ENCODE measurements at regions not wholly inside any gene's neighbourhood (a gene's known extent, or its start where the extent isn't known, plus 50 kb on each side); places are given as distances from the start of the nearest gene placed in this dataset.
"Not testable (repeated sequence)": the region's sequence is repeated elsewhere in the genome, so short reads cannot be mapped to it uniquely, and the experiment has no call there.

DNA sequence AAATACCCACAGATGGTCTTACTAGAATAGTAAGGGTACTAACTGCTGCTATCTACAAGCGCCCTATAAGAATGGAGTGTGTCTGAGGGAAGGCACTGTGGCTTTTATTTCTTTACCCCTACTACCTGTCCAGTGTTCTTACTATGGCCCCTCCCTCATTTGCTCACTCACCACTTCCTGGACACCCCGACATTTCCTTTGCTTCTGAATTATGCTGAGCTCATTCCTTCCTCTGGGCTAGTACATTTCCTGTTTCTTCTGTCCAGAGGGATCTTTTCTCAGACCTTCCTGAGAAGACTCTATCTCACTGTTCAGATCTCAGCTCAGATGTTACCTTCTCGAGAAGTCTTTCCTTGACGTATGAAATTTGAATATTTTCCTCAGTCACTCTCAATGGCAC is 192.1 kb upstream of the DAB1 start:
- DNase-seq (ENCODE audit: extremely low read depth in 1 of 2, low read depth in 1 of 2), result no peak

DNA sequence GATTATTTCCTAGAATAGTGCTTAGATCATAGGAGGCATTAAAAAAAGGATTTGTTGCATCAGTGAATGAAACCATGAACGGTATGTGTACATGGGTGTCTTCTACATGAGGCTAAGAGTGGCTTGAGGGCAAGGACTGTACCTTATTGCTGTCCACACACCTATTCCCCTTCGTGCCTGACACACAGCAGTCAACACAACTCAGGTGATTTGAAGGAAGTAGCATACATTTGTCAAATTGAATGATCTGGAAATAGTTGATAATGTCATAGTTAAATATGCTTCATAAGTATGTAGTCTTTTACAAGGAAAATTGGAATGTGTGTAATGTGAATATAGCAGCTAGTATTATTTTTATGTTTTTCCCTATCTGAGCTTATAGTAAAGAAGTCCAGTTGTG is 189.0 kb upstream of the DAB1 start:
- no peak for DNase-seq (ENCODE audit: extremely low read depth in 1 of 2, low read depth in 1 of 2)

DNA sequence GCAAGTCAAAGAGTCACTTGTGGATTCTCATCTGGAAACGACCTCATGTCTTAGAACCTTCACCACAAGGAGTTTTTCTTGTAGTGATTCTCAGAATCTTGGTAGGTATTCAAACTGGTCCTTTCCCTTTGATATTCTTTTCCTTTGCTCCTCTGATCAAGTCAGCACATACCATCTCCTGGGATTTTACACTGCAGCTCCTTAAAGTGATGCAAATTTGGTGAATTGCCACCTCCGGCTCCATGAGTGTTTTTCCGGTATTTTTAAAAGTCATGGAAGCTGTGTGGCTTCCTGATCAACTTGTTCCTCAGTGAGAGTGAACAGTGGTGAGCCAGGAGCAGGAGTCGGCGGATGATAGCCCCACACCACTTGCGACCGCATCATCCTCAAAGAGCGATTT is 182.1 kb upstream of the DAB1 start:
- no peak for DNase-seq (ENCODE audit: extremely low read depth in 1 of 2, low read depth in 1 of 2)

DNA sequence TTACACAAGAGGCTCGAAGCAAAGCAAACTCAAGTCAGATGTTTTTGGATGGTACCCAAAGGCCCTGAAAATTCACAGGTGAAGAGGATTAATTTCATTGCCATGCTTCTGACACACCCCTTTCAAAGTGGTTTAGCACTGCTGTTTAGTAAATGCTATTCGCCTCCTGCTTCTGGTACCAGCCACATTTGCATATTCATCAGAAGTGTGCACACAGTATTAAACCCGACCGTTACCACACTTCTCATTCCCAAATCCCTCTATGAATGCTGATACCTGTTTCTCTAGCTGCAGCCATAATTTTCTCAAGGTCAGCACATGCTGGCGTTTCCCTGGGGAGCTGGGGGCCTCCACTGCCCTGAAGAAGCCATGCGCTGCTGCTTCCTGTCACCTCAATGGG is 179.8 kb upstream of the DAB1 start:
- DNase-seq (ENCODE audit: extremely low read depth in 1 of 2, low read depth in 1 of 2), result no peak

DNA sequence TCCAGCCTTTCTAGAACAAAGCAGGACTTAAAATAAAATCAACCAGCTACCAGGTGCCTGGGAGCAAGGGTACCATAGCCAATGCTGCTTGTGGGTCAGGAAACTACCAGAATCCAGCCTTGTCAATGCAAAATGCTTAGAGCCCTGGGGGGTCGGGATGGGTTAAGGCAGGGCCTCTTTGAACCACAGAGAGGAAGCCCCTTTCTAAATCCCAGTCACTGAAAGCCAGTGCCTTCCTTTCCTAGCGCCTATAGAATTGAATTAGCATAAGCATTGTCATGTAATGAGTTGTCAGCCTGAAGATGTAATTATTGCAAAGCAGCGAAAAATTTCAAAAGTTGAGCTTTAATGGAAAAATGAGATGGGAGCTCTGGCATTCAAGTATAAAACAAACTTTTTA is 176.6 kb upstream of the DAB1 start:
- DNase-seq (ENCODE audit: extremely low read depth in 1 of 2, low read depth in 1 of 2), result no peak

DNA sequence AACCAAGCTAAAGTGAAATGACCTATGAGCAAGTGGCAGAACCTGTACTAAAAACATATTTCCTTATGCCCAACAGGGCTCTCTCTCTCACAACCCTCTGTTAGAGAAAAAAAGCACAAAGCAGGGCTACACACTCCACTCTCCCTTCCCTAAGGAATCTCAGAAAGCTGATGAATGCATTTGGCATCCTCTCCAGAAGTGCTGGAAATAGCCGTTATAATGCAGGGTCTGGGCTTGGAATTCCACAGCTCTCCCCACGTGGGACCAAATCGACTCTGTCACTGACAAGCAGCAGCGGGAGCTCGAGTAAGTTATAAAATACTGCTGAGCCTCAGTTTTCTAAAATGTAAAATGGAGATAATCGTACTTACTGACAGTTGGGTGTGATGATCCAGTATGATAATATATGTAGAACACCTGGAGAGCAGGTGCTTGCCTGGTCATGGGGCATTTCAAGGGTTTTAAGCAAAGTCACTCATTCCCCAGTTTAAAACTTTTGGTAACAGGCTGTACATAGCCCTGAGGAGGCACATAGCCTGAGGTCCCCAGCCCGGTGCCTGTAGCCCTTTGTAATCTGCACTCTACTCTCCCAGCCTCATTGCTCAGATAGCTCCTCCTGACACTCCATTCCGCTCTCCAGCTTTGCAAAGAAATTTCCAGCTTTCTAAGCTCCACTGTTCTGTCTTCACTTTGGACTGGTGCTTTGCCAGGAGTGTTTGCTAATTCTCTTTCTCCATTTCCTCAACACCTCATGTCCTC is 175.6 kb upstream of the DAB1 start:
- DNase-seq (ENCODE audit: extremely low read depth in 1 of 2, low read depth in 1 of 2), result no peak

DNA sequence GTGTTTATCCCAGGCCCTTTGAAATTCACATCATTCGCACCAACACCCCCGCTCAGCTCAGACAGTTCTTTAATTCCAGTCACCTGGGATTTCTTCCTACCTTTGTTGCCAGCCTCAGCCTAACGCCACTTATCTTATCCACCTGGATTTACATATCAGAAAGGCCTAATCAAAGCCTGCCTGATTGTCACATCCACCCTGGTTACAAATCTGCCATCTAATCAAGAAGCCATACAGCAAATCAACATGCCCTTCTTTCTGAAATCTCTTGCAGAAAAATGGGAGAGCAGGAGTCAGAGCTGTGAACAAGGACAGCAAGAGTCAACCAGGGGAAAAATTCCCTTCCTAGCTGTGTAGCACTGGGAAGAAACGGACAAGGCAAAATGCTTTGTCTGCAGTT is 173.2 kb upstream of the DAB1 start:
- DNase-seq (ENCODE audit: extremely low read depth in 1 of 2, low read depth in 1 of 2), result no peak

DNA sequence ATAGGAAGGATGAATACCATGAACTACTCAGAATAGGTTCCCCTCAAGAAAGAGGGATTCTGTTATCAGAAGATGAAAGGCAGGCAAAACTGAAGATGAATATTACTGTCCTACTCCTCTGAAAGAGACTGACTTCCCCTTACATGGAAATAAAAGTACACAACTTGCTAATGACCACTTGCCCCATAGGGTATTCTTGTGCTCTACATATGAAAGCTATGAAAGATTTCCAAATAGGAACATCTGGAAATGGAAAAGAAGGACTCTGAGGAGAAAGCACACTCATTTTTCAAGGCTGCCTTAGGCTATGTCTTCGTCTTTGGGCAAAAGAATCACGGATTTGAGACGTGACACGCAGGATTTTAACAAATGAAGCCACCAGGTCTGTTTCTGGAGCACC is 170.1 kb upstream of the DAB1 start:
- DNase-seq (ENCODE audit: extremely low read depth in 1 of 2, low read depth in 1 of 2), result no peak

DNA sequence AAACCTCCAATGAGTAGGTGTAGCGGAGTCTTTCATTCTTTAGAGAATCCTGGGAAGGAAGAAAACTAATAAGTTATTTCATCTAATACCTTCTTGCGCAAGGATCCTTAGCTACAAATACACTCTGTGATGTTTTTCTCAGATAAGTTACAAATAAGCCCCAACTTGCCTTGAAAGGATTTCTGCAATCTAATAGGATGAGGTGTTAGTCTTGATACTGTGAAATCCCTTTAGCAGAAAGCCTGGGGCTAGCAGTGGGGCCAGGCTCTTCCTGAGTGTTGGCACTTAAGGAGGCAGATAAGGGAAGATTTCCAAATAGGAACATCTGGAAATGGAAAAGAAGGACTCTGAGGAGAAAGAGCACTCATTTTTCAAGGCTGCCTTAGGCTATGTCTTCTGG is 168.0 kb upstream of the DAB1 start:
- DNase-seq (ENCODE audit: extremely low read depth in 1 of 2, low read depth in 1 of 2), result no peak

DNA sequence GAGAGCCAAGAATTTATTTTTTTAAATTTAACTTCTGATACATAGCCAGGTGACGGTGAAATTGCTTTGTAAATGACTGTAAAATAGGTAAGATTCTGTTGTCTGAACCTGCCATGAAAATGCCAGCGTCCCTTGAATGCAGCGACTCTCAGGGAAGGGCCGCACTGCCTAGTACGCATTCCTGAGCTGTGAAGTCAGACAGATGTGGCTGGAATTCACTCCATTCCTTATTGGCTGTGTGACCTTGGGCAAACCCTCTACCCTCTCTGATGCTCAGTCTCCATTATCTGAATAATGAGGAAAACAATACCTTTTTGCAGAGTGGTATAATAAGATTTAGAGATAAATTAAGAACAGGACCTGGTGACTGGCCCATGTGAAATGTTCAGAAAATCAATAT is 167.1 kb upstream of the DAB1 start:
- no peak for DNase-seq (ENCODE audit: extremely low read depth in 1 of 2, low read depth in 1 of 2)

DNA sequence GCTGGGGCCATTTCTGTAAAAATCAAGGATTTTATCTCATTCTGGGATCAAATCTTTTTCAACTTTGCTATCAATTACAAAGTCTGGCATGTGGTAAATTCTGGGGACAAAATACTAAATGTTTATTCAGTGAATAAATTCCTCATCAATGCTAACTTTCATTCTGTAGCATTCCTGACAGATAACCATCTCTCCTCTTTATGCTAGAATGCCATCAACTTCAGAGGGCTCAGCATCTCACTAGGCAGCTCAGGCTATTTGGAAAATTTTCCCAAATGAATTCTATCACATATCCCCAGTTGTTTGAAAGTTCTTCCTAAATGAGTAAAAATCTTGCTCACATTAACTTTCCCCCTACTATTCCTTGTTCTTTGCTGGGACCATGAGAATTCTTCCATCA is 163.0 kb upstream of the DAB1 start:
- DNase-seq (ENCODE audit: extremely low read depth in 1 of 2, low read depth in 1 of 2), result no peak

DNA sequence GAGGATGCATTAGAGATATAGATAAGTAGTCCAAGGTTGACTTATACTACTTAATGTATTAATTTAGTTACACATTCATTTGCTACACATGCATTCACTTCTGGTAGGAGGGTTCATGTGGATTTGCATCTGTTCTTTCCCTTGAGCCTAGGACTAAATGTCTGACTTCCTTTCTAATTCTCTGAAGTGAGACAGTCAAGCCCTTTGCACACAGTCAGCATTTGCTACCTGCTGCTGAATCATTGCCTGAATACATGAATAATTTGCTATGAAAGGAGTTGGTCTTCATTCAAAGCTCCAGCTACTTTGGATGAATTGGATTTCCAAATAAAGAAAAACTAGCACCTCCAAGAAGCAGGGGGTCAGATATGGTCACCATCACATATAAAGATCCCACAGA is 154.8 kb upstream of the DAB1 start:
- no peak for DNase-seq (ENCODE audit: extremely low read depth in 1 of 2, low read depth in 1 of 2)

DNA sequence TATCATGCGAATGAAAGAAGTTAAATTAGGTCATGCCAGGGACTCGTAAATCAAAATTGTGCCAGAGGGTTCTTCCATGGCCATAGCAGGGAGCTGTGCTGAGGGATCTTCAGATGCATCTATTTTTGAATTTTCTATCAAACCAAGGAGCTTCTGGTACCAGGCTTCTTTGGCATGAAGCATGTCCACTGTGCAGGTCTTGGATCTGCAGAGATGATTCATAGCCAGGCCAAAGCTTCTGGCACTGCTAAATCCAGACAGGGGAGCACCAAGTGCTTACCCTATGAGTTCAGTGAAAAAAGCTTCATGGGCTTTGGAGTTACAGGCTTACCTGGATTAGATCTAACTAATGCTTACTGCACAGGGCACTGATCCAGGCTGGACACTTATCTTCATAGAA is 154.2 kb upstream of the DAB1 start:
- no peak for DNase-seq (ENCODE audit: extremely low read depth in 1 of 2, low read depth in 1 of 2)

DNA sequence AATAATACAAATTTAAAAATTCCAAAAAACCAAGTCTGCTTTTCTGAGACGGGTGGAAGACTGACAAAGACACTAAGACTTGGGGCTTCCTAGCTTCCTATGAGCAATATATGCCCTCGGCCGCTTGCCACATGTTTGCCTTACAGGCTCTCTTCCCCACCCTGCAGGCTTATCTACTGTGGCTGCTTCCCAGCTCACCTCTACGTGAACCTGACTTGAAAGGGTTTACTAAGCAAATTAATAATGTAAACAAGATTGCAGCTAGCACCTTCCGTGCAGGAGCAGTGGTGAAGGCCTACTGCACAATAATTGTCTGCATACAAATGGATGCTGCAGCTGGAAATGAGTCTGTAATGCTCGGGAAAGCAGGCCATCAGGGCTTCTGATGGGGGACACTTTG is 152.9 kb upstream of the DAB1 start:
- DNase-seq (ENCODE audit: extremely low read depth in 1 of 2, low read depth in 1 of 2), result no peak

DNA sequence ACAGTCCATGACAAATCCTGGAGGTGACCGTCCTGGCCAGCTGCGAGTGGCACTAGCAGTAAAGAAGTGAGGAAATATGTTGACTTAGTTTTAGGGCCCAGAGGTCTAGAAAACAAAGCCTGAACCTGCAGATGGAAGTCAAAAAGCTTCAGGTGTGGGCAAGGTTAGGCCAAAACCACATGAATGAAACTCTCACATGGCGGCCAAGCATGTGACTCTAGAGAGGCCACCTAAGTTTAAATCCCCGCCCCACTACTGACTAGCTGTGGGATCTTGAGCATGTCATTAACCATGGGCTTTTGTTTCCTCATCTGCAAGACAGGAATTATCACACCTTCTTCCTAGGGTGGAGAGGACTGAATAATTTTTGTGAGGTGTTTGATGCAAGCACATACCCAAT is 148.2 kb upstream of the DAB1 start:
- no peak for DNase-seq (ENCODE audit: extremely low read depth in 1 of 2, low read depth in 1 of 2)

DNA sequence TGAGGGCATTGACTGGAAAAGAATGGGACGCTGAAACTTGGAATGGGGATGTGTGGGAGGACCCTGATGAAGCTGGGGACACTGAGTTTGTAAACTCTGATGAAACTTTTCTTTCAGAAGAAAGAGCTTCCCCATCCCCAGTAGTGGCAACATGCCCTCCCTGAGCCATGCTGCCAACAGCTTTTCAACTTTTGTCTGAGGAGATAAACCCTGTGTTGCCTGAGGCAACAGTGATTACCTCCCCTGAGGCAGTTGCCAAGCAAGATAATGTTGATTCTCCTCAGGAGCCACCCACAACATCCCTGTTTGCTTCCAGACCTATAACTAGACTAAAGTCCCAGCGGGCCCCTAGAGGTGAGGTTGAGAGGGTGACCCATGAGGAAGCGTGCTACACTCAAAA is 134.2 kb upstream of the DAB1 start:
- DNase-seq (ENCODE audit: extremely low read depth in 1 of 2, low read depth in 1 of 2), result not testable (repeated sequence)

DNA sequence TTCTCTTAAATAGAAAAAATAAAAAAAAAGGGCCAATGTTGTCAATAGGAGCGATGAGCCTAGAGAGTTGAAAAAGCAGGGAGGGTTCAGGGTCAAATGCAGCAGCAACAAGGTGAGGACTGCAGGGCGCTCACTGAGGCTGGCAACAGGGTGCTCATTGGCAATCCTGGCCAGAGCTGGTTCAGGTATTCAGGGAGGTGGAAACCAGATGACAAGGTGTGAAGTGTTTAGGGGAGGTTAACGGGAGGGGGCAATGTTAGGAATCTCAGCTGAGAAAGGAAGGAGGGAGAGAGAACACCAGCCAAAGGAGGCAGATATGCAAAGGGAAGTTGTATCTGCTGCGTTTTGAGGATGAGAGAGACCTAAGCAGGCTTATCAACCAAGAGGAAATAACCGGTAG is 129.8 kb upstream of the DAB1 start:
- DNase-seq (ENCODE audit: extremely low read depth in 1 of 2, low read depth in 1 of 2), result no peak

DNA sequence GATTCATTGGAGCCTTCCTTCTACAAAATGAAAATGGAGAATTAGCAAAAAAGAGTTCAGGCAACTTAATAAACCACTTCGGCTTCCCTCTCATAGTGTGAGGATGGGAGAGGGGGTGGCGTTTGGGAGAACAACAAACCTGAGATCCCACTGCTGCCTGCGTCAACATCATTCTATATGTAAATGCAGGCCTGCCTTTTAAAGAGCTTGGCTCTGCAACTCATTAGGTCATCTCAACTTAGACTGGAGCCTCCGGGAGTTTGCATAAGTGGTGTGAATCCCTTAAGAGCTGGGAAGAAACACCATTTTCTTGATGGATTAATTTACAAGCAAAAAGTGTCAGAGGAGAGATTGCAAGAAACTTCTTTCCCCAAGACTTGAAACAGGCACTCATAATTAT is 127.6 kb upstream of the DAB1 start:
- DNase-seq (ENCODE audit: extremely low read depth in 1 of 2, low read depth in 1 of 2), result no peak

DNA sequence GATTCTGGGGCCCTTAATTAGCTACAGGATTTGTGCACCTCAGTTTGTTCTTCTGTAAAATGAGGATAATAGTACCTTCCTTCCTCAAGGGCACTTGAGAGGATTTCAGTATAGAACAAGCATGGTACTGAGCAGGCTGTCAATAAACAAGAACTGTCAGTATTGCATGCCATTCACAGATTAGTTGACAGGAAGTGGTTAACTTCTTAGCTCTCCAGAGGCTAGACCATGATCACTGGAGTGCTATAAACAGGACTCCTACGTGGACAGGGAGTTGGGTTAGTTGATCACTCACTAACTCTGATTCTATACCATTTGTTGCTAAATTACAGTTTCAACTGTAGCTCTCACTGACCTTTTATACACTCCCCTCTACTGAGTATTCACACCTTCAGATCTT is 126.2 kb upstream of the DAB1 start:
- no peak for DNase-seq (ENCODE audit: extremely low read depth in 1 of 2, low read depth in 1 of 2)

DNA sequence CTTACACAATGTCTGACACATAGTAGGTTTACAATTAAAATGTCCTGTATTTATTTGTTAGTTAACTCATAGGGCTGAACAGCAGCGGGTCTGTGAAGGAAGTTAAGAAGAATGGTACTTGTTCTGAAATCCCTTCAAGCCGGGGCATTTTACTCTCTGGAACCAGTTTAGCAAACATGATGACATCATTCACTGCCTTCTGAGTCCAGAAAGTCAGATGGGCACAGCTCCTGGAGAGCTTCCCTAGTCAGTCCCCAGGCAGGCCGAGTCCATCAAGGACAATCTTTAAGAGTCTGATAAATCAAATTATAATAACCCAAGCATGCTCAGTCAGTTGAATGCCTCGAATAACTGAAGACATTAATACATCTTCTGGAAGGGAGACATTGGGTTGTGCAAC is 125.4 kb upstream of the DAB1 start:
- no peak for DNase-seq (ENCODE audit: extremely low read depth in 1 of 2, low read depth in 1 of 2)

DNA sequence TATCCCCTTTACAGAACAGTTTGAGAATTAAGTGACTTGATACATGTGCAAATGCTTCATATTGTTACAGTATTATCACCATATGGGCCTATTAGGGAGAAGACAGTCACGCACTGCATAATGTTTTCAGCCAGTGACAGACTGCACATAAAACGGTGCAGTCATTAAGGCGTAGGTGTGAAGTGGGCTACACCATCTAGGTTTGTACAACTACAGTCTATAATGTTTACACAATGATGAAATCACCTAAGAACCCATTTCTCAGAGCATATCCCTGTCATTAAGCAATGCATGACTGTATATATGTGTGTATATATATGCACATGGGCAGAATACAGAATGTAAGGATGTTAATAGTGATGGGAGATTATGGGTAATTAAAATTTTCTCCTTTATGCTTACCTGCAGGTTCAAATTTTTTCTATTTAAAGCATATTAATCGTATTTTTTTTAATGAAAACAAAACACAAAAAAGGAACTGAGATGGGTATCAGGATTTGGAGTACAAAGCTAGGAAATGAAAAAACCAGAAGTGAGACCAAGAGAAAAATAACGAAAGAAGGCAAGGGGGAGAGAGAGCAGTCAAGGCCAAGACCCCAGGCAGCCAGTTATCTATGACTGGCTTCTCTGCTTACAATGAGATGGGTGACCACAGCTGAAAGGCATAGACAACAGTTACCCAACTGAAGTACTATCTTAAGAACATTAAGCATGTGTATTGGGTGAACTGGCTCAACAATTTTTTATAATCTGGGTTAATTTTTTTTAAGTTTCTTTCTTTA is 122.9 kb upstream of the DAB1 start:
- no peak for DNase-seq (ENCODE audit: extremely low read depth in 1 of 2, low read depth in 1 of 2)

DNA sequence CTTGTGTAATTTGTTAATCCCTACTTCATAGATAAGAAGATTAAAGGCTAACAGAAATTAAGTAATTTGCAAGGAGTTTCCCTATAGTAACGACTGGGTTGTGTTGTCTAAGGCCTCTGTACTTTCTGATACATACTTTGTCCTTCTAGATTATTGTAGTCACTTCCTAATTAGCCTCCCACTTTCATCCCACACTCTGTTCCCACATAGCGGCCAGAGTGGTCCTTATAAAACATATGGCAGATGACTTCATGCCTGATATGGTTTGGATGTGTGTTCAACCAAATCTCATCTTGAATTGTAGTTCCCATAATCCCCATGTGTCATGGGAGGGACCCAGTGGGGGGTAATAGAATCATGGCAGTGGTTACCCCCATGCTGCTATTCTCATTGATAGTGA is 120.5 kb upstream of the DAB1 start:
- DNase-seq (ENCODE audit: extremely low read depth in 1 of 2, low read depth in 1 of 2), result no peak
